ENCODE measurements at regions not wholly inside any gene's neighbourhood (a gene's known extent, or its start where the extent isn't known, plus 50 kb on each side); places are given as distances from the start of the nearest gene placed in this dataset.

- no peak for TF ChIP-seq CTCF (IDR thresholded peaks at IDR 0.05)
- no peak for TF ChIP-seq POLR2A (IDR thresholded peaks at IDR 0.05)
Observed at GRCh38 chrX:4754878-4755604, 1041.6 kb upstream of the PRKX start.

Data from Peyer's patch (tissue), 4 donors.